GM06990 (cell line): ENCODE measurements at regions not wholly inside any gene's neighbourhood (a gene's known extent, or its start where the extent isn't known, plus 50 kb on each side); places are given as distances from the start of the nearest gene placed in this dataset.
"Not testable (repeated sequence)": the region's sequence is repeated elsewhere in the genome, so short reads cannot be mapped to it uniquely, and the experiment has no call there.

Source experiments
- DNase-seq: peaks from one replicate; pipeline ENCODE4 v3.0.0-alpha.2; 2011; ENCODE audit not compliant: insufficient read length; ENCODE audit errors: extremely low read depth
- H3K27me3 ChIP-seq: replicated peaks from 2 replicates; pipeline ENCODE4 v1.6.0; 2011; ENCODE audit warnings: low read length; ENCODE audit not compliant: control insufficient read depth, insufficient read depth
- H3K36me3 ChIP-seq: 2 replicates; pipeline ENCODE4 v1.5.1; 2011; ENCODE audit warnings: low read length; ENCODE audit not compliant: control insufficient read depth, insufficient read depth
- H3K4me3 ChIP-seq: replicated peaks from 2 replicates; pipeline ENCODE4 v1.5.1; 2011; ENCODE audit warnings: low read depth, mild to moderate bottlenecking, control low read depth, low read length
- TF ChIP-seq, protein P1 (sequence below): IDR thresholded peaks from 2 replicates; pipeline ENCODE4 v1.5.1; 2011; ENCODE audit warnings: low read length, control low read depth, mild to moderate bottlenecking, inconsistent platforms; ENCODE audit not compliant: insufficient read depth, poor library complexity, severe bottlenecking

DNA sequence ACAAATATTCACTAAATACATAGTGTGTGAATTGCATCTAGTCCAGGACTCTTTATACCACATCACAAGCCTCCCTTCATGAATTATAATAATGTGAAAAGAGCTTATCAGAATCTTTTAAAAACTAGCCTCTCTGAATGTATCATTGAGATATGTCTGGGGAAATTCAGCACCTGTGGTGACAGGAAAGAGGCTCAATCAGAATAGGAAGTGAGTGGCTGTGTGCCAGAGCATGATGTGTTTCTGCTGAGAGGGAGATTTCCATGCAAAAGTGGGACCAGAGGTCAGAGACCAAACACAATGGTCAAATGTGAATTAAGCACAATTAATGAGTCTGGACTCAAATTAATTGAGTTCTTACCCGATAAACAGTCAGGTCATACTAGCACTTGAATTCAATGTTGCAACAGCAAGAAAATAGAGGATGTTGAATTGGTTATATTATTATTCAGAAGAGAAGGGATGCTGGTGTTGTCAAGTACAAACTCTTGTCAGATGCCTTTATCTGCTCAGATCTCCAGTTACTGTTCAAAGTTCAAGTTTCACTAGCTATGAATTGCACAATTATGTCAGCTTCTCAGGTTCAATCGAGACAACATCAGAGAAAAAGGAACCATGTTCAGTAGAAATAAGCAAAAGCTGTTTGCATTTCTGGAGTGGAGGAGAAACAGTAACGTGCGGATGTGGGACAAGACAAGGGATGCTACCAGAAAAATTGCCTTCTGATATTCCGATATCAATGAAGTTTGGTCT lies 226.2 kb downstream of the ZNF326 start:
- no peaks in the 10 kb centered on the region for H3K36me3 ChIP-seq
- H3K27me3 ChIP-seq: no peaks in the 10 kb centered on the region
- TF ChIP-seq, protein P1, sequence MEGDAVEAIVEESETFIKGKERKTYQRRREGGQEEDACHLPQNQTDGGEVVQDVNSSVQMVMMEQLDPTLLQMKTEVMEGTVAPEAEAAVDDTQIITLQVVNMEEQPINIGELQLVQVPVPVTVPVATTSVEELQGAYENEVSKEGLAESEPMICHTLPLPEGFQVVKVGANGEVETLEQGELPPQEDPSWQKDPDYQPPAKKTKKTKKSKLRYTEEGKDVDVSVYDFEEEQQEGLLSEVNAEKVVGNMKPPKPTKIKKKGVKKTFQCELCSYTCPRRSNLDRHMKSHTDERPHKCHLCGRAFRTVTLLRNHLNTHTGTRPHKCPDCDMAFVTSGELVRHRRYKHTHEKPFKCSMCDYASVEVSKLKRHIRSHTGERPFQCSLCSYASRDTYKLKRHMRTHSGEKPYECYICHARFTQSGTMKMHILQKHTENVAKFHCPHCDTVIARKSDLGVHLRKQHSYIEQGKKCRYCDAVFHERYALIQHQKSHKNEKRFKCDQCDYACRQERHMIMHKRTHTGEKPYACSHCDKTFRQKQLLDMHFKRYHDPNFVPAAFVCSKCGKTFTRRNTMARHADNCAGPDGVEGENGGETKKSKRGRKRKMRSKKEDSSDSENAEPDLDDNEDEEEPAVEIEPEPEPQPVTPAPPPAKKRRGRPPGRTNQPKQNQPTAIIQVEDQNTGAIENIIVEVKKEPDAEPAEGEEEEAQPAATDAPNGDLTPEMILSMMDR: no peak
- H3K4me3 ChIP-seq: no peak overlapping the region
- no peak for DNase-seq

DNA sequence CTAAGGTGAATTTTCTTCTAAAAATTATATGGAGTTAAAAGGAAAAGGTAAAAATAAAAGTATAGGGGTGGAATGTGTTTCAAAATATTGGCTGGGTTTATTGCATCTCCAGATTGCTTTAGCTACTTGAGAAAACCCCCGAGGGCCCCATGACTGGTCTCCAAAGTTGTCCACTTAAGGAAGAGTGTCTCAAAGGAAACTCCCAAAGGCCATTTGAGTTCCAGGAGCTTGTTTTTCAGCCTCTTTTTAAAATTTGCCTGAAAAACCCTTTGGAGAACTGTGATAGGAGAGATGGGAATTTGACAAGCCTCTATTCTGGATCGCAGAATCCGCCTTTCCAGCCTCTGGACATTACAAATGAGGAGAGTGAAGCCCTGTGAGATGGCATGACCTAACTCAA lies 225.6 kb downstream of the ZNF326 start:
- Histone ChIP-seq H3K4me3 (no peak overlapping the region), H3K27me3 (no peaks in the 10 kb centered on the region), H3K36me3 (no peaks in the 10 kb centered on the region)
- TF ChIP-seq, protein P1: no peak
- DNase-seq: no peak

DNA sequence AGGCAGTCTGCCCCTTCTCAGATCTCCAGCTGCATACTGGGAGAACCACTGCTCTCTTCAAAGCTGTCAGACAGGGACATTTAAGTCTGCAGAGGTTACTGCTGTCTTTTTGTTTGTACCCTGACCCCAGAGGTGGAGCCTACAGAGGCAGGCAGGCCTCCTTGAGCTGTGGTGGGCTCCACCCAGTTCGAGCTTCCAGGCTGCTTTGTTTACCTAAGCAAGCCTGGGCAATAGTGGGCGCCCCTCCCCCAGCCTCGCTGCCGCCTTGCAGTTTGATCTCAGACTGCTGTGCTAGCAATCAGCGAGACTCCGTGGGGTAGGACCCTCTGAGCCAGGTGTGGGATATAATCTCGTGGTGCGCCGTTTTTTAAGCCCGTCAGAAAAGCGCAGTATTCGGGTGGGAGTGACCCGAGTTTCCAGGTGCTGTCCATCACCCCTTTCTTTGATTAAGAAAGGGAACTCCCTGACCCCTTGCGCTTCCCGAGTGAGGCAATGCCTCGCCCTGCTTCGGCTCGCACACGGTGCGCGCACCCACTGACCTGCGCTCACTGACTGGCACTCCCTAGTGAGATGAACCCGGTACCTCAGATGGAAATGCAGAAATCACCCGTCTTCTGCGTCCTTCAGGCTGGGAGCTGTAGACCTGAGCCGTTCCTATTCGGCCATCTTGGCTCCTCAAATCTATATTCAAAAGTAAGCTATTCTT lies 224.4 kb downstream of the ZNF326 start:
- not testable (repeated sequence) for H3K4me3 ChIP-seq, H3K27me3 ChIP-seq, H3K36me3 ChIP-seq, DNase-seq

DNA sequence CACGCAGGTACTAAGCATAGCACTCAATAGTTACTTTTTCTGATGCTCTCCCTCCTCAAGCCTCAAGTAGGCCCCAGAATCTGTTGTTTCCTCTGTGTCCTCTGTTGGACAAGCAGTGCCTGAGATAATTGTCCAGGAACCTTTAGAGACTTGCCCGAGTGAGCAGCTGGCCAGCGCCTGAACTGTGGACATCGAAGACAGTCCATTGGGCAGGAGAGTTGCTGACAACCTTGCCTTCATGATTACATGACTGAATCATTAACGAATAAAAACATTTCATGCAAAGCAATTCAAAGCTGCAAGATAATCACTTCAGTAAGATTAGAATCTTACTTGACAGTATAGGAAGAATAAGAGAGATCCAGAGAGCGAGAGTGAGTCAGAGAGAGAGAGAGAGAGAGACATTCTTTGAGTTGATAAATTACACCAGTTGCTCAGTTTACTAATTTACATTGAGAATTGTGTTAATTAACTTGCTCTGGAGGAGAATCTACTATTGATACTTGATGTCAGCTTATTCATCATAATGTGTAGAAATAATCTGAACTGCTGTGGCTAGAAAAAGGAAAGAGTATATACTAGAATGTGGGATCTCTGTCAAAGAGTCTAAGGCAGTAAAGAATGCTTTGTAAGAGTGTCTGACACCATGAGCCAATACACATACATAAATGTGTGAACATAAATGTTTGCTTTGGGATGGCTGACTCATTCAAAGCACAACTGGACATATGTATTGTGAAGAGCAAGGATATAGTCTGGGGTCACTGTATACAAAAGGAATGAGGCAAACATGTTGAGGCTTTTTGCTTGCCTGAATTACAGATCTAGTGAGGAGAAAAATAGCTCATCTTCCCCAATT lies 216.0 kb downstream of the ZNF326 start:
- TF ChIP-seq, protein P1: no peak
- DNase-seq: no peak
- Histone ChIP-seq H3K36me3 (no peaks in the 10 kb centered on the region), H3K27me3 (no peaks in the 10 kb centered on the region), H3K4me3 (no peak overlapping the region)

DNA sequence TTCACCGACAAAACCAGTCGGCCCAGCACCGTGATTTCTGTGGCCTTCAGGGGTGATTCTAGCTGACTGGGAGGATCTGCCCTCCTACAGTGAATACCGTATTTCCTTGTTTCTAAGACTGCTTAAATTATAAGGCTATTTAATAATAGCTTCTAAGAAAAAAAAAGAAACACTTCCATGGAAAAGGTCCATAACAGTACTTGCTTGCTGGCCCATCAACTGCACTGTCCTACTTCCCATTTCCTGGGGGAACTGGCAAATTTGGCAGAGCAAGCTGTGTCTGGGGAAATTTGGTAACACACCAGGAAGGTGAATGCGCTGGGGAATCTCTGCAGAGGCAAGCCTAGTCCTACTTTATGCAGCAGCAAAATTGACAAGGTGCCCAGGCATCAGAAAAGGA lies 214.0 kb downstream of the ZNF326 start:
- DNase-seq: no peak
- TF ChIP-seq, protein P1: no peak
- no peaks in the 10 kb centered on the region for H3K27me3 ChIP-seq
- no peaks in the 10 kb centered on the region for H3K36me3 ChIP-seq
- H3K4me3 ChIP-seq: no peak overlapping the region

DNA sequence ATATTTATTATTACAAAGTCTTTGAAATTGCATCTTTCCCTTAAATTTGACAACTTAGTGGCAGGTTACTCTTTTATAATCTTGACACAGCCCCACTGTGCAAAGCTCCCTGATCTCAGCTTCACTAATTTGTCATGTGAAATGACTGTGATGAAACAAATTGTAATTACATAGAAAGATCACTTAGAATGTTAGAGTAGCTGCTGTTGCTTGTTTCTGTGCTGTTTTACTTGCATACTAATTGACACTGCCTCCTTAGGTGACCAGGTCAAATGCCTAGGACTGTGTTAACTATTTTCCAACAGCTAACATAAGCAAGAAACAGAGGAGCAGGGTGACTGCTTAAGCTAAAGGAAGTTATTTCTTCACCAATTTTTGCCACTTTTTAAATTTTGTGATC lies 211.3 kb downstream of the ZNF326 start:
- DNase-seq: no peak
- Histone ChIP-seq H3K4me3 (no peak overlapping the region), H3K36me3 (no peaks in the 10 kb centered on the region), H3K27me3 (no peaks in the 10 kb centered on the region)
- TF ChIP-seq, protein P1: no peak
